MM.1S (cell line): ENCODE measurements at regions not wholly inside any gene's neighbourhood (a gene's known extent, or its start where the extent isn't known, plus 50 kb on each side); places are given as distances from the start of the nearest gene placed in this dataset.

Experiments
- EZH2 ChIP-seq: fragments of 300-600 bp; sonication (generic); optimal IDR thresholded peaks from 2 replicates; pipeline ENCODE3; 2017; ENCODE audit warnings: low read depth, mild to moderate bottlenecking, antibody characterized with exemption, low read length, mixed read lengths
- TF ChIP-seq, protein P1 (sequence below): fragments of 300-600 bp; sonication (generic); IDR thresholded peaks from 2 replicates; pipeline ENCODE4 v1.5.1; 2016; ENCODE audit warnings: antibody characterized with exemption, low read length, mixed read lengths

DNA sequence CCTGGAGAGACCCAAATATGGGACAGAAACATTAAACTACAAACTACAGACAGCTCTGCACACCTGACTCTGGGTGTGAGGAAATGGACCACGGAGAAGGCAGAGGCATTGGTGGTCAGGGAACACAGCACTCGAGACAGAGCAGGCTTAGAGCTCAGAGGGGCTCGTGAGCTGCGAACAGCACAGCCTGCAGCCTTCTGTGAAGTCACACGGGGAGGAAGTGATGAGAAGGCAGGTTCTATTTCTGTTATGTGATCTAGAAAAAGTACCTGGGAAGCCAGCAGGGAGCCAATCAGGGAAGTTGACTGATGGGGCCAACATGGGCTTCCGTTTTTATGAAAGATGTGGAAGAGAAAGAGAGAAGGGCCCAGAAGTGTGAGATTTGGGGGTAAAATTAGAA lies 88.9 kb upstream of the SNAP25 start:
- TF ChIP-seq, protein P1, sequence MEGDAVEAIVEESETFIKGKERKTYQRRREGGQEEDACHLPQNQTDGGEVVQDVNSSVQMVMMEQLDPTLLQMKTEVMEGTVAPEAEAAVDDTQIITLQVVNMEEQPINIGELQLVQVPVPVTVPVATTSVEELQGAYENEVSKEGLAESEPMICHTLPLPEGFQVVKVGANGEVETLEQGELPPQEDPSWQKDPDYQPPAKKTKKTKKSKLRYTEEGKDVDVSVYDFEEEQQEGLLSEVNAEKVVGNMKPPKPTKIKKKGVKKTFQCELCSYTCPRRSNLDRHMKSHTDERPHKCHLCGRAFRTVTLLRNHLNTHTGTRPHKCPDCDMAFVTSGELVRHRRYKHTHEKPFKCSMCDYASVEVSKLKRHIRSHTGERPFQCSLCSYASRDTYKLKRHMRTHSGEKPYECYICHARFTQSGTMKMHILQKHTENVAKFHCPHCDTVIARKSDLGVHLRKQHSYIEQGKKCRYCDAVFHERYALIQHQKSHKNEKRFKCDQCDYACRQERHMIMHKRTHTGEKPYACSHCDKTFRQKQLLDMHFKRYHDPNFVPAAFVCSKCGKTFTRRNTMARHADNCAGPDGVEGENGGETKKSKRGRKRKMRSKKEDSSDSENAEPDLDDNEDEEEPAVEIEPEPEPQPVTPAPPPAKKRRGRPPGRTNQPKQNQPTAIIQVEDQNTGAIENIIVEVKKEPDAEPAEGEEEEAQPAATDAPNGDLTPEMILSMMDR, result no peak
- no peak for TF ChIP-seq EZH2
